CD1c-positive myeloid dendritic cell (primary cell): ENCODE measurements at regions not wholly inside any gene's neighbourhood (a gene's known extent, or its start where the extent isn't known, plus 50 kb on each side); places are given as distances from the start of the nearest gene placed in this dataset.
"Not testable (repeated sequence)": the region's sequence is repeated elsewhere in the genome, so short reads cannot be mapped to it uniquely, and the experiment has no call there.

Experiments
- DNase-seq: peaks from one replicate; pipeline ENCODE4 v3.0.0-alpha.2; 2016; ENCODE audit errors: extremely low spot score

DNA sequence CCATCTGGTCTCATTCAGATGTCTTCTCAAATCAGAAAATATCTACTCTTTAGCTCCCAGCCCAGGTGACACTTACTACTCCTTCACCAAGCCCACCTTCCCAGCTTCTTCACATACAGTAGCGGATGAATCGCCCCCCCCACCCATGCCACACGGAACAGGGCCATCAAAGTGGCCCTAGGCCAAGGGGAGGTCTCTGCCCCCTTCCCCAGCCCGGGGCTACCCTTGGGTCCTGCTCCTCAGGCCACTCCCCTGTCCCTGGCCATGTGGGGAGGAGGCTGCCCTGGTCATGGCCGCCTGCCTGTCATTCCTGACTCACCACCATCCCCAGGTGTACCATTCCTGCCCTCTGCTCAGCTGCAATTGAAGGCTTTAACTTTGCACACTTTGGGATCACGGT, 142.8 kb downstream of the NECTIN1 start:
- no peak for DNase-seq

DNA sequence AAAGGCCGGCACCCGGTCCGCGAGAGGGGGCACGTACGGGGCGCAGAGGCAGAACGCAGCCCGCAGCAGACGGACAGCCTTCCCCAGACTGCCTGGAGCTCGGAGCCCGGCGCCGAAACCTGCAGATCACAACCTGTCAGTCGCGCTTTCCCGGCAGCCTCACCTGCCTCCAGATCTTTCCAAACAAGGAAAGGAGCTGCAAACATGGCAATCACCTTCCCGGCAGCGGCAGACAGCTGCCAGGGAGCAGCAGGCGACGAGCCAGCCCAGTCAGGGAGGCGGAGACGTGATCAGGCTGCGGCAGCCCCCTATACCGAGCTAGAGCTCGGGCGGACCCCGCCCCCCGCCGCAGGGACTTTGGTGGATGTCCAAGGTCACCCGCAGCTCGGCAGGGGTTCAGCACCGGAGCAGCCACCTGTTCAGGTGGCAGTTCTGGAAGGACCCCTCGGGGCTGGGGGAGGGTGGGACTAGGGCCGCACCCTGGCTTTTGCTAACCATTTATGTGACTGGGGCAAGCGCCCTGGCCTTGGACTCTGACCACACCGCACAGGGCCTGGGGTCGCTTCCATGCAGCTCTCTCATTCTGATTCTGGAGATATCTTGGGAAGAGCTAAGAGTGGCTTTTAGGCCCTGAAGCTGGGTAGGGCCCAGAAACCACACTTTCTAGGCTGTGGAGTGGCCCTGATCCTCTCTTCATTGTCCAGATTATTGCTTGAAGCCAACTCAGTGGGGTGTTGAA, 143.8 kb downstream of the NECTIN1 start:
- no peak for DNase-seq

DNA sequence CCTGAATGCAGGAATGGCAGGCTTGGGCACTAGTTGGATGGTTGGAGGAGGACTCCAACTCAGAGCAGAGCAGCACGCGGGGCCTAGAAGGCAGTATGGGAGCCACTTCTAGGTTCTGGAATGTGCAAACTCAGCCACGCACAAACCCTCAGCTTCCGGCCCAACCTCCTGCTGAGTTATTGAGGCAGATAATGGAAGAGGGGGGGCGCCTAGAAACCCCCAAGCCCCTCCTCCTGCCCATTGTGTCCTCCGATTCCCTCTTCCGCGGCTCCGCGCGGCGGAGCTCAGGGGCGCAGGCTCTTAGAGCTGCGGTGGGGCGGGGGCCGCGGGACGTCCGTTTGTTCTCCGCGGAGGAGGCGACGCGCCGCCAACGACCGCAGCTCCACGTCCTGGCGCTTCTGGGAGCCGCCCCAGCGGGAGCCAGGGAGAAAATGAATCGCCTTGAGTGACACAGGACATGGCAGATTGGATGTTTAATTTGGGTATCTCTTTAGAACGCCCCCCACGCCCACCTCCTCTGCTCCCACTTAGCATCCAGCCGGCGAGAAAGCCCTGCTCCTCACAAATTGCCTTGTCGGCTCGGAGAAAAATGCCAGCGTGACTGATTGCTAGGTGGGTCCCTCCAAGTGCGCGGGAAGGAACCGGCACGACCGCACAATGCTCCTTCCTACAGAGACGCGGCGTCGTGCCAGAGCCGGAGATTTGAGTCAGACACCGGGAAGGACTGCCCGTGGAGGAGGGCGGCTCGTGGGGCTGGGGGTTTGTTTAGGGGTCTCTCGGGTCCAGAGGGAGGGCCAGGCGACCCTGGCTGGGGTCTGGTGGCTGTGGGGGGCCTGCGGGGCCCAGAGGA, 144.6 kb downstream of the NECTIN1 start:
- peak; percentile 38 for DNase-seq

DNA sequence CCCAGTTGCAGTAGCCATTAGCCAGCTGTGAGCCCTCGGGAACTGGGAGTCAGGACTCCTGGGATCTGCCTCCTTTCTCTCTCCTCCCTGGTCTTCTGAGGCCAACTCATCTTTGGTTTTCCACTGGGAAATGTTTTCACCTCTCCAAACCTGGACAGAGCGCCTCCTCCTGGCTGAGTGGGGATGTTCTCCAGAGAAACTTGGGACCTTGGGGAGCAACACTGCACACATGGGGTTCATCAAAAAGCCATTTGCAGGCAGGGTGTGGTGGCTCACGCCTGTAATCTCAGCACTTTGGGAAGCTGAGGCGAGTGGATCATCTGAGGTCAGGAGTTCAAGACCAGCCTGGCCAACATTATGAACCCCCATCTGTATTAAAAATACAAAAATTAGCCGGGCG, 145.4 kb downstream of the NECTIN1 start:
- DNase-seq, result no peak

DNA sequence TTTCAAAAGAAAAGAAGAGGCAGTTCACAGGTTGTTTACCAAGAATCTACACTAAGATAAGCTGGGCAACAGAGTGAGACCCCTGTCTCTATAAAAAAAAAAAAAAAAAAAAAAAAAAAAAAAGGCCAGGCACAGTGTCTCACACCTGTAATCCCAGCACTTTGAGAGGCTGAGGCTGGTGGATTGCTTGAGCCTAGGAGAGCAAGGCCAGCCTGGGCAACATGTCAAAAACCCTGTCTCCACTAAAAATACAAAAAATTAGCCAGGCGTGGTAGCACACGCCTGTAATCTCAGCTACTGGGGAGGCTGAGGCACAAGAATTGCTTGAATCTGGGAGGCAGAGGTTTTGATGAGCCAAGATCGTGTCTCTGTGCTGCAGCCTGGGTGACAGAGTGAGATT, 147.6 kb downstream of the NECTIN1 start:
- not testable (repeated sequence) for DNase-seq

DNA sequence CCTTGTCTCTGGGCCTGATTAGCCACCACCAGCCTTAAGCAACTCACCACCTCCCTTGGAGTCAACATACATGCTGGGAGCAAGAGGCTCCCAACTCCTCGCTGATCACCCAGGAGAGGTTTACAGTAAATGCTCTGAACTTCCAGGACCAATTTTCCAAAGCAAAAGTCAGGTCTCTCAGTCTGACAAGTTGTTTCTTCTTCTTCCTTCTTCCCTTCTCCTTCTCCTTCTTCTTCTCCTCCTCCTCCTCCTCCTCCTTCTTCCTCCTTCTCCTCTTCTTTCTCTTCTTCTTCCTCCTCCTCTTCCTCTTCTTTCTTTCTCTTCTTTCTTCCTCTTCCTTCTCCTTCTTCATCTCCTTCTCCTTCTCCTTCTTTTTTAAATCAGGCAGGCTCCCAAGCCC, 148.2 kb downstream of the NECTIN1 start:
- no peak for DNase-seq

DNA sequence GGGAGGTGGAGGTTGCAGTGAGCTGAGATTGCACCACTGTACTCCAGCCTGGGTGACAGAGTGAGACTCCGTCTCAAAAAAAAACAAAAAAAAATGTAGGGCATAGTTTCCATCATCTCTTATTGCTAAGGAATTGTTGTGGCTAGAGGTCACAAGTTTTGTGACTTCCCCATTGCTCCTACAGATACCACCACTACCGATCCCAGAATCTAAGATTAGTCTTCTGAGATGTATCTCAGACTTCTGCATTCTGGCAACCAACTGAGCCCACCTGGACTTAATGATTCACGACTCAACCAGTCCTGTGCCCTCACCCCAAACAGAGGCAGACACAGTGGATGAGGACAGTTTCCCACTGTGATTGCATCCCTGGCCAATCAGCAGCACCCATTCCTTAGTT, 148.9 kb downstream of the NECTIN1 start:
- DNase-seq, result peak; percentile 64

DNA sequence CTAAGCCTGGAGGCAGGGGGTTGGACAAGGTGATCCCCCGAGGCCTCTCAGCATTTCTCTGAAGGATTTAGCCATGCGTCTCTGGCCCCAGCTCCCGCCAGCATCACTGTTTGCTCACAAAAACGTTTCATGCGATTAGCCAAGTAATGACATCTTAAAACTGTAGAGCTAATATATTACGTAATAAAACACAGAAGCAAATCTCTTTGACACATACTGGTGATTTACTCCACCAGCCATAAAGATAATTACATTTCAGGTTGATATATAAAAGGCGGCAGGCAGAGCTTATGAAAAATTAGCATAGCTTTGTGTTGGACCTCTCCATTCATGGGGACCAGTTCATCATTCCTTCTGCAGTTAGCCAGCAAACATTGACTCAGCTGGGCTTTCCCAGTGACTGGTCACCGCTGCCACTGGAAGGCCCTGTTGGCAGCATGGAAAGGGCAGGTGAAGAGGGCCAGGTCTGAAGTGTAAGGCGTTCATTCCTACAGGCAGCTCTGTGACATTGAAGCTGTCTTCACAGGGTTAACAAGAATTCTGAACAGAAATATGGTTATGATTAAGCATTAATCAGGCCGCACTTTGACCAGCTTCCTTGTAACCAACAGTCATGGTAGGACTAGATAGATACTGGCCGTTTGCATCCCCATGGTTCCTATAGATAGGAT, 150.3 kb downstream of the NECTIN1 start:
- no peak for DNase-seq

DNA sequence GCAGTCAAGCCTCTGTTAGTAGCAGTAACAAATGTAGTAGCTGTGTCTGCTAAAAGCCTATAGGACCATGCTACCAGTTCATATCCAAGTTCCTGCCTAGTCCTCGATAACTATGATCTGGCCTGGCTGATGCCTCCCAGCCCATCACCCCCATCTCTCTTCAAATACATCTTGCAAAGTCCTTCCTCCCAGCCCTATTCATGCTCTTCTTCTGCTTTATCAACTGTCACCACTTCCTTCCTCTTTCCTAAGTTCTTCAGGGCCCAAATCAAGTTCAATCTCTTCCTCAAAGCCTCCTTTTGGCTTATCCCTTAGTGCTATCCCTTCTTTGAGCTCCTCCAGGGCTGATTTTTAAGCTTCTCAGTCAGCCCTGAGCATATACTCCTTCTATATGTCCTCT, 150.9 kb upstream of the THY1 start:
- DNase-seq, result peak; percentile 51

DNA sequence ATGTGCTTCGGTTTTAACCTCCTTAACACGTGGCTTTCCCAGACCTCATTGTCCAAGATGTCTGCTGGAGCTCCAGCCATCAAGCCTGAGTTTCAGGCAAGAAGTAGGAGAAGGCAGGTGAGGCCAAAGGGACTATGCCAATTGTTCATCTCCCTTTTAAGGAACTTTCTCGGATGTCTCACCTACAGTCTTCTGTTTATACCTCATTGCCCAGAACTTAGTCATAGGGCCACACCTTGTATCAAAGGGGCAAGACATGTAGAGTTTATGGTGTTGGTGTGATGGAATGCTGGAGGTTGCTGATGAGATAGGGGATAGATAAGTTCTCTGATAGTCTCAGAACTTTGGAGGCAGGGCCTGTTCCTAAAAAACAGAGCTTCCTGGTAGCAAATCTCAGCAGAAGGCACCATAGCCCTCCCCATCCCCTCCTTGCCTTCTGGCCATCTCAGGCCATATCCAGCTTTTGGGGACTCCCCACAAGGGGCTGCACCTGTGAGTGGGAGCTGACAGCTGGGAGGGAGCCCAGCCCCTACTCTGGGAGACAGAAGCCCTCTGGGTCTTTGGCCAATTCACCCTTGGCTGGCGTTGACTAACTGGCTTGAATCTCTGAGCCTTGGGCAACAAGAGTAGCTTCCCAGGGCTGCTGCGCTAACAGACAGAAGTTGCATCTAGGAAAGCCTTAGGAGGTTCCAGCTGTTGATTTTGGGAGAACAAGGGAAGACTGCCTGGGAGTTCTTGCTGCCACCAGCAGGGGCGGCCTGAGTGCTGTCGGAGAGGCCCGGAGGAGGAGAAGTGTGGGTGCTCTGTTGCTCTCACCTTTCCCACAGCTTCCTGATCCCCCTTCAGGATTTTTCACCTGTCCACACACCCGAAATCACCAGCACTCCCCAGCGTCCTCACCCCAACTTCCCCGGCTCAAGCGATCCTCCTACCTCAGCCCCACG, 149.8 kb upstream of the THY1 start:
- DNase-seq, result no peak

DNA sequence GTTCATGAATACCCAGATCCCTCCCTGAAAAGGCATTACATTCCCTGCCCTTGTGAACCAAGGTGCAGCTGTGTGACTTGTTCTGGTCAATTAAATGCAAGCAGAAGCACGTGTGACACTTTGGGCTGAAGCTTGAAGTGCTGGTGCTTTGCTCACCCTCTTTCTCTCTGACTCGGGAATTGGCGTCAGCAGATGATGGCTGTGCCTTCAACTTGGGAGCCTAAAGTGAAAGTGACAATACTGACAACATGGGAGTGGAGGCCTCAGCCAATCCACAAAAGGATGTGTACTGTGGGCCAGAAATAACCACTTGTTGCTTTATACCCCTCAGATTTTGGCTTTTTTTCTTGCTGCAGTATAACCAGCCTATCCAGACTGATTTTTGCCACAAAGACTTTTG, 148.3 kb upstream of the THY1 start:
- no peak for DNase-seq

DNA sequence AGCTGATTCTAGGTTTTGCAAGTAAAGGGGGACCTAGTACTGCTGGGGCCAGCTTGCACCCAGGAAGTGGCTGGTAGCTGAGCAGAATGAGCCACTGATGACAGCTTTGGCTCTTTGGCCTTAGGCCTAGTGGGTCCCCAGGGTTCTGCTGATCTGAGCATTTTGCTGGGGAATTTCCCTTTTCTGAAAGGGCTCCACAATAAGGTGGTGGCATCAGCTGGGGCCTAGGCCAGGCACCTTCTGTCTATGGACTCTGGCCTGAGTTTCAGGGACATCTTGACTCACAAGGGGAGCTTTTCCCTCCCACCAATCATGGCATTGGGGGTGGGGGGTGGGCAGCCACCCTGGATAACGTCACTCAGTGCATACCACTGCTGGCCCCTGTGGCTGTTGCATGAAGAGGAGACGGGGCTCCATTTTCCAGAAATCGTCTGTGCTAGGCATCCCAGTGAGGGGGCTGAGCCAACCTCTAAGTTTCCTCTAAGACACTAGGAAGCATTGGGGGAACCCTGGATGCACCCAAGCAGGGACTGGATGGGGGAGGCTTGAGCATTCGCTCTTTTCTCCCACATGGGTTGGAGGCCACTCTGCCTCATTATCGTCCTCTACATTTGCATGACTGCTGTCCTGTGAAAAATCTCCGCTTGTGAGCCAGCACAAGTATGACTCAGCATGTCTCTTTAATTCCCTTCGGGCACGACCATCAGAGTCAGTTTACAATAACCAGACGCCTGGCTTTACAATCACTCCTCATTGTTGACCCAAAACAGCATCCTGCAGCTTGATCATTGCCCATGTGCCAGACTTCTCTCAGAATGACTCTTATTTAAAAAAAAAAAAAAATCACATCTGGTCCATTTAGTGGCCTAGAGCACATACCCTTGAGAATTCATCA, 145.0 kb upstream of the THY1 start:
- DNase-seq, result no peak

DNA sequence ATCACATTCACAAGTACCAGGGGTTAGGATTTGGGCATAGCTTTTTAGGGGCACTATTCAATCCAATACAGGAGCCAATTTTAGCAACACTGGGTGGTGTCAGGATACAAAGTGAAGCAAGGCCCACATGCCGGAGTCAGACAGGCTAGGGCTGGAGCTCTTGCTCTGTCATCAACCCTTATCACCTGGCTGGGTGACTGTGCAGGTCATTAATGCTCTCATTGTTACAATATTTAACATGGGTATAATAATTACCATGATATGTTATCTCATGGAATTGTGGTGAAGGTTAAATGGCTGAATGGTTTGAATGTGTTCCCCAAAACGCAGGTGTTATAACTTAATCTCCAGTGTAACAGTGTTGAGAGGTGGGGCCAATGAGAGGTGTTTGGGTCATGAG, 143.3 kb upstream of the THY1 start:
- no peak for DNase-seq

DNA sequence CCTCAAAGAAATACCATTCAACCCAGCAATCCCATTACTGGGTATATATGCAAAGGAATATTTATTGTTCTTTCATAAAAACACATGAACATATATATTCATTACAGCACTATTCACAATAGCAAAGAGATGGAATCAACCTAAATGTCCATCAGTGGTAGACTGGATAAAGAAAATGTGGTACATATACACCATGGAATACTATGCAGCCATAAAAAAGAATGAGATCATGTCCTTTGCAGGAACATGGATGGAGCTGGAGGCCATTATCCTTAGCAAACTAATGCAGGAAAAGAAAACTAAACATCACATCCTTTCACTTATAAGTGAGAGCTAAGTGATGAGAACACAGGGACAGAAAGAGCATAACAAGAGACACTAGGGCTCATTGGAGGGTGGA, 142.7 kb upstream of the THY1 start:
- DNase-seq, result not testable (repeated sequence)

DNA sequence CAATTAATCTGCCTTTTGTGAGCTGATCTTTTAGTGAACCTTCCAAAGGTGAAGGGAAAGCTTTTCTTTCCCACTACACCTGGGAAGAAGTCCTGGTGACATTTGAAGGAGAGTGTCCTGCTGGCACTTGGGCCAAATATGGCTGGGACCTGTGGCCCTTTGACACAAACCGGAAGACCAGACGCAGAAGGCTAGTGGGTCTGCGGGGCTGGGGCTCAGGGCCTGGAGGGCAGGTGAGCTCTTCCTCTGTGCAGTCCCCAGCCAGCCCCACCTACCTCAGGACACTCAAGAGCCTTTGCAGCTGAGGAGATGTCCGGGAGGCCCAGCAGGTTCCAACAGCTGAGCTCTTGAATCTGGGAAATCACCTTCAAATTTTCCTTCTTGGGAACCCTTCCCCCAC, 138.0 kb upstream of the THY1 start:
- DNase-seq, result no peak

DNA sequence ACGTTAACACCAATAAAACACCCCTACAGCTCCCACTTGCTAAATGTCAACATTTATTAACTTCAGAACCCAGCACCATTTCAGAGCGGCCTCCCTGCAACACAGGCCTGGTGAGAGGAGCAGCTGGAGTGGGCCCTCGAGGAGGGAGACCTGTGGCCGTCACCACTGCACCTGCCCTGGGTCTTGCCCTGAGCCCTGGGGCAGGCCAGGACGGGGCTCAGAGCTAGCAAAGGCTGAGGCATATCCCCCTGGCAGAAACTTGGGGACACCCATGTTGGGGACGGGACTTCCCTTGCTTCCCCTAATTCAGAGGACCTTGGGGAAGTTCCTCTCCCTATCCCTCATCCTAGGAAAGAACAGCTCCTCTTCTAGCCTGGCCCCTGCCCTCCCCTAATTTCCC, 137.3 kb upstream of the THY1 start:
- DNase-seq, result no peak

DNA sequence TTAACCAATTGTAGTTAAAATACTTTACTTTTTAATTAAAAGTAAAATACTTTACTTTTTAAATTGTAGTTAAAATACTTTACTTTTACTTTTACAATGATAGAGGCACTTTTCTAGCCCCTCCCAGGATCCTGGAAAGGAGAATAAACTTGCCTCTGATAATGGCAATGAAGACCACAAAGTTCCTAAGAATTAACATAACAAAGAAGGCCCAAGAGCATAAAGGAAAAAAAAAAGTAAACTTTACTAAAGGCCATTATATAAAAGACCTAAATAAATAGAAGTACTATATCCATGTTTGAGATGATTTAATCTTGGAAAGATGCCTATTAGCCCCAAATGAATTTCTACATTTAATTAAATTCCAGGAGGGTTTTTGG, 129.1 kb upstream of the THY1 start:
- DNase-seq, result no peak

DNA sequence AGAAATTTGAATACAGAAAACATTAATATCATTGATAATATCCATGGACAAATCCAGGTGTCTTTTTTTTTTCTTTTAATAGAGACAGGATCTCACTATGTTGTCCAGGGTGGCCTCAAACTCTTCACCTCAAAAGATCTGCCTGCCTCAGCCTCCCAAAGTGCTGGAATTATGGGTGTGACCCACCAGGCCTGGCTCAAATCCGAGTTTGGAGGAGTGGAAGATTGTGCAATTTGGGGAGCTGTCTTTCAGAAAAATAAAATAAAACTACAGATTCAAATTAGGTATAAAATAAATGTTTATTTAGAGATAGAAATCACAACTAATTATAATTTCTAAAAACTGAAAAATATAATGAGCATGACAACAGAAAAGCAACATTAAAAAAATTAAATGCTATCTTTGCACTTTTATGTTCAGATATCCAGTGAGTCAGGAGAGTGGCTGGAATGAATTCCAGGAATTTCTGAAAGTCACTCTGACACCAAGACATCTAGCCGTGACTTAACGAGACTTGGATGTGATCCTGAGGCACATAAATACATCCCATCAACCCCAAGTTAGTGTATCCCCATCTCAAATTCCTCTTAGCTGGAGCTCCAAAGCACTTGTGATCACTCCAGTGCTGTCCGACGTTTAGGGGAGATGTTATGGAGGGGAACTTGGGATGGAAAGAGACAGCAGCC, 128.6 kb upstream of the THY1 start:
- DNase-seq, result no peak

DNA sequence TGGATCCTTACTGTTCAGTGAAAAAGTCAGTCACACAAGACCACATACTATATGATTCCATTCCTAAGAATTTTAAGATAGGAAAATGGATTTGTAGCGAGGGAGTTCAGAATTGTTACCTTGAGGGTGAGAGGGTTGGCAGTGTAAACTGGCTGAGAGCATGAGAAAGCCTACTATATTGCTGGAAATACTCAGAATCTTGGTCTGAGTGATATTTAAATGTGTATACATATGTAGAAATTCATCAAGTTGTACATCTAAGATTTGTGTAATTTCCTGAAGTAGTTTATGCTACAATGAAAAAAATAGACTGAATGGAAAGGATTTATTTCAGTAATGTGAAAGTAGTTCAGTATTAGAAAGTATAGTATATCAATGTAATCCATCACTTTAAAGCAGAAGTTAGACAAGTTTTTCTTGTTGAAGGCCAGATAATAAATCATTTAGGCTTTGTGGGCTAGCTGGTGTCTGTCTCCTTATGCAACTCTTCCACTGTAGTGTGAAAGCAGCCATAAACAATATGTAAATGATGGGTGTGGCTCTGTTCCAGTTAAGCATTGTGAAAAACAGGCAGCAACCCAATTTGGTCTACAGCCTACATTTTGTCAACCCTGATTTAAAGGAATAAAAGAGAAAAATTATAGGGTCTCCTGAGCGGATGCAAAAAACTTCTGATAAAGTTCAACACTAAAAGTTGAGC, 127.2 kb upstream of the THY1 start:
- DNase-seq, result peak; percentile 19
